ENCODE measurements at regions not wholly inside any gene's neighbourhood (a gene's known extent, or its start where the extent isn't known, plus 50 kb on each side); places are given as distances from the start of the nearest gene placed in this dataset.

- no peak overlapping the region for H3K4me3 Mint-ChIP-seq
- no peak for ATAC-seq
- intact Hi-C loops (cut with DNase I, micrococcal nuclease), result no loop called here
- H3K4me1 Mint-ChIP-seq, result no peaks in the 10 kb centered on the region
- H3K27ac Mint-ChIP-seq, result no peak overlapping the region
- H3K36me3 Mint-ChIP-seq (ENCODE audit: low read depth), result peaks cover 4% of the 10 kb centered on the region
- DNase-seq, result no peak
- CTCF ChIA-PET, result no interaction called here
- peaks cover 3% of the 10 kb centered on the region for H3K9me3 Mint-ChIP-seq (ENCODE audit: low read depth)
- H3K27me3 Mint-ChIP-seq, result no peaks in the 10 kb centered on the region
- POLR2A ChIA-PET, result no interaction called here
These were observed 84.3 kb upstream of the PGRMC2 start for GRCh38 chr4:128371876-128372275.

DNA sequence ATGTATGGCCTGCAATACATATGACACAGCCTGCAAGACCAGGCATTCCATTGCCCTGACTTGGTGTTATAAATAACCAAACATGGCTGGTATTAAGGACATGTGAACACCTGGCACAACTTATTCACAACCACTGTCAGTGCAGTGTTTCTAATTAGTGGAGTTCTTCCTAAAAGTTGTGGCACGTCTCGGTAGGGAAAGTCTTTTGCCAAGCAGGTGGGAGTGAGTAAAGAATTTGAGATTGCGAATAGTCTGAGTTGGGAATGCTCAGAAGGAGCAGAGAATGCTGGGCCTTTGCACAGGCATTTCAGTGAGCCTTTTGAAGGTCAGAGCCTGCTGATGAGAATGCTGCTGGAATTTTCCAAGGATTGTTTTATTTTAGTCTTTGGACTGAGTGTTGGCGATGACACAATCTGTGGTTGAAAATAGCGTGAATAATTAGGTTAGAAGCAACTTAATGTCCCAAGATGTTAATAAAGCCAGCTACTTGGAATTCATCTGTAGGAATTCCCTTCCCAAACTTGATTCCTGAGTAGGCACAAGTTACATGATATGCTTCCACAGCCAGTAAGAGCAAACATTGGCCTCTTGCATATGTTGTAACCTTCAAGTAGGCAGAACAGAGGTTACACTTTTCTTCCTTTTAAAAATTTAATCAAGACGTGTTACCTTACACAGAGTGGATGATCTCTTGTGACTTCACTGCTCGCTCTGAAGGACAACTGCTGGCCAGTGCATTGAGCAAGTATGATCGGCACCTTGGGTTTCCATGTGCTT lies 83.6 kb upstream of the PGRMC2 start:
- intact Hi-C loops (cut with DNase I, micrococcal nuclease), result no loop called here
- POLR2A ChIA-PET, result no interaction called here
- no peak overlapping the region for H3K27ac Mint-ChIP-seq
- no peaks in the 10 kb centered on the region for H3K27me3 Mint-ChIP-seq
- H3K9me3 Mint-ChIP-seq (ENCODE audit: low read depth), result peaks cover 3% of the 10 kb centered on the region
- ATAC-seq (no peak), DNase-seq (no peak)
- H3K4me3 Mint-ChIP-seq, result no peak overlapping the region
- CTCF ChIA-PET, result no interaction called here
- H3K4me1 Mint-ChIP-seq, result no peaks in the 10 kb centered on the region
- peaks cover 4% of the 10 kb centered on the region for H3K36me3 Mint-ChIP-seq (ENCODE audit: low read depth)

GRCh38 chr4:128366212-128366611 lies 78.6 kb upstream of the PGRMC2 start:
- no peak for ATAC-seq
- Mint-ChIP-seq H3K27ac (no peak overlapping the region), H3K4me1 (no peaks in the 10 kb centered on the region), H3K36me3 (ENCODE audit: low read depth) (peaks cover 2% of the 10 kb centered on the region), H3K4me3 (no peak overlapping the region), H3K9me3 (ENCODE audit: low read depth) (no peaks in the 10 kb centered on the region), H3K27me3 (no peaks in the 10 kb centered on the region)
- ChIA-PET POLR2A (no interaction called here), CTCF (interaction anchor here (1.0 kb wide), 1 partner anchor 10 kb away, joined by 3 read pairs; no protein-coding TSS in a partner anchor)
- DNase-seq, result no peak
- intact Hi-C loops (cut with DNase I, micrococcal nuclease), result no loop called here

DNA sequence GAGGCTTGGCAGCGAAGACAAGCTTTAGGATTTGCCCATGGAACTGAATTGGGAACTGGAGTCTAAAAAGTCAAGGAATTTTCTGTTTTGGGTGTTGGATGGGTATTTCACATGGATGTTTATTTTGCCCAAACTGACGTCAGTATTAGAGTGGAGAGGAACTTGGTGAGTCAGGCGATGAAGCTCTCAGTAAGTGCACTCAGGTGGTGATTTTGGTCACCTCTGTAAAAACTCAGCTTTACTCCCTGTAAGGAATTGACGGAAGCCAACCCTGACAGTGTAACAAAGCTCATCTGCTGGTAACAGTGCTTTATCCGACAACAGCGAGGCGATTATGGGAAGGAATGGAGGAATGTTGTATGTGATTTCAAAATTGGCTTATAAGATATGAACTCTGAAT lies 77.0 kb upstream of the PGRMC2 start:
- CTCF ChIA-PET, result interaction anchor here (0.7 kb wide), 1 partner anchor 30 kb away, joined by 3 read pairs; no protein-coding TSS in a partner anchor
- no peak overlapping the region for H3K4me3 Mint-ChIP-seq
- H3K4me1 Mint-ChIP-seq, result no peaks in the 10 kb centered on the region
- POLR2A ChIA-PET, result no interaction called here
- DNase-seq (no peak), ATAC-seq (no peak)
- no peaks in the 10 kb centered on the region for H3K27me3 Mint-ChIP-seq
- intact Hi-C loops (cut with DNase I, micrococcal nuclease), result no loop called here
- peaks cover 2% of the 10 kb centered on the region for H3K36me3 Mint-ChIP-seq (ENCODE audit: low read depth)
- no peaks in the 10 kb centered on the region for H3K9me3 Mint-ChIP-seq (ENCODE audit: low read depth)
- no peak overlapping the region for H3K27ac Mint-ChIP-seq

DNA sequence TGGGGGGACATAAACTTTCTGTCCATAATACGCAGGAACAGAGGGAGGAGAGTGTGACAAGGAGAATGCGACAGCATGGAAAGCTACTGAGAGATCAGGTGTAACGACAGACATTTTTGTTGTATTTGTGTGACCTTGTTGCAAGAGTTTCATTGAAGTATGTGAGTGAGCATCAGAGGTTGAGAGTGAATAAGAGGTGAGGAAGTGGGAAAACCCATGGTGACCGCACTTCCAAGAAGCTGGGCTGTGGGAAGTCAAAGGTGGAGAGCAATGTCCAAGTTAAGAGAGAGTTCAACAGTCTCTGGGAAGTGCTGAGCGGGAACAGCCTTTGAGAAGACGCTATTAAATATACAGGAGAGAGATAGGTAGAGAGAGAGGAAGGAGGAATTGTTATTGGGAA lies 76.4 kb upstream of the PGRMC2 start:
- POLR2A ChIA-PET, result no interaction called here
- H3K27me3 Mint-ChIP-seq, result no peaks in the 10 kb centered on the region
- CTCF ChIA-PET, result interaction anchor here (0.6 to 0.7 kb wide), 2 partner anchors 16 to 30 kb away, joined by 3 read pairs; no protein-coding TSS in a partner anchor
- H3K27ac Mint-ChIP-seq, result no peak overlapping the region
- H3K4me3 Mint-ChIP-seq, result no peak overlapping the region
- ATAC-seq (no peak), DNase-seq (no peak)
- no peaks in the 10 kb centered on the region for H3K9me3 Mint-ChIP-seq (ENCODE audit: low read depth)
- intact Hi-C loops (cut with DNase I, micrococcal nuclease), result no loop called here
- peaks cover 2% of the 10 kb centered on the region for H3K36me3 Mint-ChIP-seq (ENCODE audit: low read depth)
- H3K4me1 Mint-ChIP-seq, result no peaks in the 10 kb centered on the region

- no peak overlapping the region for H3K4me3 Mint-ChIP-seq
- POLR2A ChIA-PET, result no interaction called here
These were observed 75.1 kb upstream of the PGRMC2 start for GRCh38 chr4:128362760-128363159.

DNA sequence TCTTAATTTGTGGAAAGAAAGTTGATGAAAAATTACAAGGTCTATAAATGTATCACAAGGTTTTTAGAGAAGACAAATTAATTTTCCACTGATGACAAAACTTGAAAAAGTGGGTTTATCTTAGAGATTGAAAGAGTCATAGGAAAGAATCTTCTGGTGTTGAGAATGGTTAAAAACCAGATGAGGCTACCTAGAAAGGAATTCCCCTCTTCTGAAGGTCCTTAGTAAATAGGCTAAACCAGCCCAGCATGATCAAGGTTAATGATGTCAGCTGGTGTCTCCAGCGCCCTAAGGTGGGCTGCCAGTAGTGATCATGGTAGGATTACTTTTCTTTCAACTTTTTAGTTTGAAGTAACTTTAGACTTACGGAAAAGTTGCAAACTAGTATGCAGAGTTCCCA lies 71.8 kb upstream of the PGRMC2 start:
- Mint-ChIP-seq H3K4me3 (no peak overlapping the region), H3K27me3 (no peaks in the 10 kb centered on the region), H3K4me1 (no peaks in the 10 kb centered on the region), H3K27ac (no peak overlapping the region), H3K36me3 (ENCODE audit: low read depth) (peaks cover 2% of the 10 kb centered on the region), H3K9me3 (ENCODE audit: low read depth) (no peaks in the 10 kb centered on the region)
- DNase-seq (no peak), ATAC-seq (peak; percentile 53)
- CTCF ChIA-PET, result no interaction called here
- intact Hi-C loops (cut with DNase I, micrococcal nuclease), result no loop called here
- POLR2A ChIA-PET, result no interaction called here

More at GRCh38 chr4:128362760-128363159, 75.1 kb upstream of the PGRMC2 start:
- Mint-ChIP-seq H3K27ac (no peak overlapping the region), H3K27me3 (no peaks in the 10 kb centered on the region), H3K9me3 (ENCODE audit: low read depth) (no peaks in the 10 kb centered on the region), H3K4me1 (no peaks in the 10 kb centered on the region), H3K36me3 (ENCODE audit: low read depth) (no peaks in the 10 kb centered on the region)
- intact Hi-C loops (cut with DNase I, micrococcal nuclease), result no loop called here
- CTCF ChIA-PET, result no interaction called here
- DNase-seq, result no peak
- ATAC-seq, result no peak

- H3K27me3 Mint-ChIP-seq, result no peaks in the 10 kb centered on the region
- ChIA-PET POLR2A (no interaction called here), CTCF (interaction anchor here (0.5 kb wide), 1 partner anchor 70 kb away, joined by 4 read pairs; no protein-coding TSS in a partner anchor)
- no peak for DNase-seq
- no peak for ATAC-seq
- H3K4me1 Mint-ChIP-seq, result no peaks in the 10 kb centered on the region
- no peak overlapping the region for H3K27ac Mint-ChIP-seq
- no peak overlapping the region for H3K4me3 Mint-ChIP-seq
- no peaks in the 10 kb centered on the region for H3K9me3 Mint-ChIP-seq (ENCODE audit: low read depth)
- intact Hi-C loops (cut with DNase I, micrococcal nuclease), result no loop called here
- peaks cover 2% of the 10 kb centered on the region for H3K36me3 Mint-ChIP-seq (ENCODE audit: low read depth)
These were observed 71.3 kb upstream of the PGRMC2 start for GRCh38 chr4:128358913-128359279.

- Mint-ChIP-seq H3K4me3 (no peak overlapping the region), H3K27me3 (no peaks in the 10 kb centered on the region), H3K36me3 (ENCODE audit: low read depth) (peaks cover 2% of the 10 kb centered on the region), H3K4me1 (no peaks in the 10 kb centered on the region), H3K27ac (no peak overlapping the region), H3K9me3 (ENCODE audit: low read depth) (no peaks in the 10 kb centered on the region)
- no peak for ATAC-seq
- CTCF ChIA-PET, result interaction anchor here (0.5 kb wide), 1 partner anchor 69 kb away, joined by 4 read pairs; no protein-coding TSS in a partner anchor
- POLR2A ChIA-PET, result no interaction called here
- DNase-seq, result no peak
- intact Hi-C loops (cut with DNase I, micrococcal nuclease), result no loop called here
These were observed 70.8 kb upstream of the PGRMC2 start for GRCh38 chr4:128358231-128358912.

GRCh38 chr4:128357286-128357685 lies 69.7 kb upstream of the PGRMC2 start:
- no peaks in the 10 kb centered on the region for H3K9me3 Mint-ChIP-seq (ENCODE audit: low read depth)
- POLR2A ChIA-PET, result no interaction called here
- no peak overlapping the region for H3K4me3 Mint-ChIP-seq
- H3K4me1 Mint-ChIP-seq, result no peaks in the 10 kb centered on the region
- ATAC-seq (no peak), DNase-seq (no peak)
- peaks cover 2% of the 10 kb centered on the region for H3K36me3 Mint-ChIP-seq (ENCODE audit: low read depth)
- H3K27me3 Mint-ChIP-seq, result no peaks in the 10 kb centered on the region
- H3K27ac Mint-ChIP-seq, result no peak overlapping the region
- intact Hi-C loops (cut with DNase I, micrococcal nuclease), result no loop called here
- CTCF ChIA-PET, result no interaction called here

DNA sequence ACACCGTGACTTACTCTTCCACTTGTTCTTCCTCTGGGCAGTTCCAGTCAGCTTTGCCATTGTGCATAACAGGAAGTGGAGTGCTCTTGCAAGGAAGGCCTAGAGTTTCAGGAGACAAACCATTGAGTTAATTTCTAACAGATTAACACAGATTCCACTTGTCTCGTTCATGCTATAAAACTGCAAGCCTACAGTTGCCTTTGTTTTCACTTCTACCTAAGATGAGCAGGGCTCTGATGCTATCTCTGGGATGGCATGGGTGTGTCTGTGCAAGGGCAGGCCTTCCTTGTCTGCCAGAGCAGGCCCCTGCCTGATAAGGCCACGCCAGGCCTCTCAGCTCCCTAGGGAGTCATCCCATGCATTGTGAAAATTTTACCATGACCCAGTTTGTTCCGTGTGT lies 67.7 kb upstream of the PGRMC2 start:
- ATAC-seq (no peak), DNase-seq (no peak)
- Mint-ChIP-seq H3K4me1 (no peaks in the 10 kb centered on the region), H3K9me3 (ENCODE audit: low read depth) (no peaks in the 10 kb centered on the region), H3K27me3 (no peaks in the 10 kb centered on the region), H3K36me3 (ENCODE audit: low read depth) (peaks cover 2% of the 10 kb centered on the region), H3K27ac (no peak overlapping the region), H3K4me3 (no peak overlapping the region)
- intact Hi-C loops (cut with DNase I, micrococcal nuclease), result no loop called here
- ChIA-PET CTCF (interaction anchor here (0.6 kb wide), 1 partner anchor 278 kb away, joined by 5 read pairs; no protein-coding TSS in a partner anchor), POLR2A (no interaction called here)

DNA sequence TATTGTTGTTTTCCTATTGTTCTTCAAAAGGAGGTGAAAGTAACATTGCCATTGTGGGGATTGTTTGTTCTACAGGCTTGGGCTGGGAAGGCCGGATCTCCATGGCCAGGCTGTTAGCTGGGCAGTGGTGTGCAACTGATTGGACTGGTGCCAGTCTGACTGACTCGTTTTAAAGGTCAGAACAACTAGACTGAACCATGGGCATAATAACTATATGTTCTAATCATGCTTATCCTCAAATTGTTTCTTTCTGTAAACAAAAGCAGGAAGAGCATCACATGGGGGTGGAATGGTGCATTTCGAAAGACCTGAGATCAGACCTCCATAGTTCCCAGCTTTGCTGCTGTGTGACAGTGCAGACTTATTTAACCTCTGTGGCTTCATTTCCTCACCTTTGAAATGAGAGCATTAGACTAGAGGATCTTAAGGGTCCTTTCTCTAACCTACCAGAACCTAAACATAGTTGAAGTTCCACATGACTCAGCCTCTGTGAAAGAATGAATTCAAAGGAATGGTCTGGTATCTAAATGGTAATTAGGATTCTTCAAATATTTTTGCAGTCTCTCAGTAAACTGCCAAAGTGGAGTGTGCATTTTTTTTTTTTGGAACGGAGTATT lies 66.7 kb upstream of the PGRMC2 start:
- Mint-ChIP-seq H3K4me1 (no peaks in the 10 kb centered on the region), H3K4me3 (no peak overlapping the region), H3K9me3 (ENCODE audit: low read depth) (no peaks in the 10 kb centered on the region), H3K27me3 (no peaks in the 10 kb centered on the region), H3K27ac (no peak overlapping the region), H3K36me3 (ENCODE audit: low read depth) (peaks cover 2% of the 10 kb centered on the region)
- intact Hi-C loops (cut with DNase I, micrococcal nuclease), result no loop called here
- POLR2A ChIA-PET, result no interaction called here
- DNase-seq, result no peak
- CTCF ChIA-PET, result no interaction called here
- ATAC-seq, result no peak

All from activated CD4-positive, alpha-beta T cell treated with anti-CD3 and anti-CD28 coated beads for 36 hours (primary cell).